HEK293T (cell line): ENCODE measurements at regions not wholly inside any gene's neighbourhood (a gene's known extent, or its start where the extent isn't known, plus 50 kb on each side); places are given as distances from the start of the nearest gene placed in this dataset.

Source experiments
- FOXK2 ChIP-seq: fragments of 450-650 bp; IDR thresholded peaks from 2 replicates; pipeline ENCODE4 v1.6.1; 2016; ENCODE audit warnings: mild to moderate bottlenecking
- FOXM1 ChIP-seq: fragments of 450-650 bp; IDR thresholded peaks from 2 replicates; pipeline ENCODE4 v1.6.1; 2017; ENCODE audit warnings: mild to moderate bottlenecking, borderline replicate concordance
- SP1 ChIP-seq: fragments of 450-650 bp; IDR thresholded peaks from 2 replicates; pipeline ENCODE4 v1.6.1; 2017
- SUZ12 ChIP-seq: fragments of 450-650 bp; IDR thresholded peaks from 2 replicates; pipeline ENCODE4 v1.6.1; 2016; ENCODE audit warnings: mild to moderate bottlenecking

GRCh38 chr22:49567899-49568750 is 259.5 kb downstream of the BRD1 start:
- no peak for TF ChIP-seq FOXK2
- TF ChIP-seq FOXM1, result no peak
- TF ChIP-seq SP1, result no peak
- TF ChIP-seq SUZ12, result no peak
